ES-I3 (cell line): ENCODE measurements at regions not wholly inside any gene's neighbourhood (a gene's known extent, or its start where the extent isn't known, plus 50 kb on each side); places are given as distances from the start of the nearest gene placed in this dataset.

Source experiments
- H3K36me3 ChIP-seq: 2 replicates; pipeline ENCODE4 v1.6.1; 2013; ENCODE audit warnings: mild to moderate bottlenecking, low read length, control low read depth, moderate library complexity; ENCODE audit not compliant: insufficient read depth
- H3K4me1 ChIP-seq: 2 replicates; pipeline ENCODE4 v1.6.1; 2013; ENCODE audit warnings: mild to moderate bottlenecking, control low read depth, low read length; ENCODE audit not compliant: insufficient read depth
- H3K9ac ChIP-seq: 2 replicates; pipeline ENCODE4 v1.6.1; 2013; ENCODE audit warnings: low read depth, mild to moderate bottlenecking, low read length, moderate library complexity
- H3K9me3 ChIP-seq: 2 replicates; pipeline ENCODE4 v1.6.1; 2013; ENCODE audit warnings: mild to moderate bottlenecking, low read length, moderate library complexity; ENCODE audit not compliant: control insufficient read depth, insufficient read depth

- H3K4me1 ChIP-seq, result peaks cover 21% of the 10 kb centered on the region
- H3K36me3 ChIP-seq, result no peaks in the 10 kb centered on the region
- no peaks in the 10 kb centered on the region for H3K9me3 ChIP-seq
- no peak overlapping the region for H3K9ac ChIP-seq
Measured at GRCh38 chr1:81345110-81345509, 455.6 kb upstream of the ADGRL2 start.

DNA sequence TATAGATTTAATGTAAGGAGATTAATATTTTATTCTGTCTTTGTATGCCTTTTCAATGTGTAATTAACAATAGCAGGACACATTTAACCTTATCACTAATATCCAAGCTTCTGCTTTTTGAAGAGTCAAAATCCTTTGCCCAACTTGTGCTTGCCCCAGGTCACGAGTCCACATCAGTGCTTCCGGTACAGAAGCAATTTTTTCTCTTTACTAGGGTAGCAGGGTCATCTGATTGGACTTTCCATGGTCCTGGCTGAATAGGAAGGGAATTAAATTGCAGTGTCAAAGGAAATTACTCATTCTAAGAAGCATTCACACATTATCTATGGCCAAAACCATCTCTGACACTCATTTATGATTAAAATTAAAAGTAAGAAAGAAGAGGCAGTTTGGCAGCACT, 460.5 kb upstream of the ADGRL2 start:
- Histone ChIP-seq H3K9me3 (no peaks in the 10 kb centered on the region), H3K4me1 (peaks cover 11% of the 10 kb centered on the region), H3K36me3 (no peaks in the 10 kb centered on the region), H3K9ac (no peak overlapping the region)

GRCh38 chr1:81337226-81337625, 463.5 kb upstream of the ADGRL2 start:
- H3K9ac ChIP-seq, result no peak overlapping the region
- peaks cover 11% of the 10 kb centered on the region for H3K4me1 ChIP-seq
- H3K36me3 ChIP-seq, result no peaks in the 10 kb centered on the region
- no peaks in the 10 kb centered on the region for H3K9me3 ChIP-seq

DNA sequence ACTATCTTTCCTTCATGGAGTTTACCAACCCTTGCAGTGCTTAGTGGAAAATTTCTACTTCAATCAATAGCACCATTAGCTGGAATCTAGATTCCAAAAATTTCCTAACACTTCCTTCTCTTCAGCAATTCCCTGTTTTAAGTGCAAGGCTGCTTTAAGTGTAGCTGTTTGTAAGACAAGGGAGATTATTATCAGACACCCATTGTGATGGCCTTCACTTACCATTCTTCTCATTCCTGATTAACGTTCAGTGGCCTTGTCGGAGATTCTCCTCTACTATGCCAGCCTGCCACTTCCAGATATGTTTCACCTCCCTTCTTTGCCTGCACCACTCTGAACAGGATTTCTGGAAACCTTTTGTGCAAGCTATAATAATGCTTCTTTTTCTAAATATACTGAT, 464.9 kb upstream of the ADGRL2 start:
- H3K9ac ChIP-seq, result no peak overlapping the region
- H3K36me3 ChIP-seq, result no peaks in the 10 kb centered on the region
- H3K9me3 ChIP-seq, result no peaks in the 10 kb centered on the region
- H3K4me1 ChIP-seq, result peaks cover 11% of the 10 kb centered on the region

- no peaks in the 10 kb centered on the region for H3K9me3 ChIP-seq
- no peak overlapping the region for H3K9ac ChIP-seq
- peaks cover 16% of the 10 kb centered on the region for H3K4me1 ChIP-seq
- no peaks in the 10 kb centered on the region for H3K36me3 ChIP-seq
Measured at GRCh38 chr1:81330521-81330920, 470.2 kb upstream of the ADGRL2 start.

DNA sequence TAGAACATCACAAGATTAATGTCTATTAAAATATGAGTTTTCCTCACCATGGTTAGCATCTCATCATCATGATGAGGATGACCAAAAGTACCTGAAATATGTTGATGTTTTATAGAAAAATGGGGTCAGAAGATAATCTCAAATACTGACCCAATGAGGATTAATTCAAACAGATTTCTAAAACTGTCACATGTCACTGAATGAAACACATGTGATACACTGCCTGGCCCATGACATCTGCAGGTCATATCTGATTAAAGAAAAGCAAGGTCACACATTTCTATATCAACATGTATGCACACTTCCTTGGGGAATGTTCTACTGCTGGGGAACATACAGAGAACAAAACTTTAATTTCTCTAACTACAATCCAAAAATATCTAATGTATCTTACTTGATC, 470.6 kb upstream of the ADGRL2 start:
- Histone ChIP-seq H3K9ac (no peak overlapping the region), H3K36me3 (no peaks in the 10 kb centered on the region), H3K4me1 (peaks cover 18% of the 10 kb centered on the region), H3K9me3 (no peaks in the 10 kb centered on the region)

- H3K4me1 ChIP-seq, result peaks cover 22% of the 10 kb centered on the region
- H3K36me3 ChIP-seq, result no peaks in the 10 kb centered on the region
- H3K9me3 ChIP-seq, result no peaks in the 10 kb centered on the region
- no peak overlapping the region for H3K9ac ChIP-seq
Measured at GRCh38 chr1:81329041-81329440, 471.7 kb upstream of the ADGRL2 start.

DNA sequence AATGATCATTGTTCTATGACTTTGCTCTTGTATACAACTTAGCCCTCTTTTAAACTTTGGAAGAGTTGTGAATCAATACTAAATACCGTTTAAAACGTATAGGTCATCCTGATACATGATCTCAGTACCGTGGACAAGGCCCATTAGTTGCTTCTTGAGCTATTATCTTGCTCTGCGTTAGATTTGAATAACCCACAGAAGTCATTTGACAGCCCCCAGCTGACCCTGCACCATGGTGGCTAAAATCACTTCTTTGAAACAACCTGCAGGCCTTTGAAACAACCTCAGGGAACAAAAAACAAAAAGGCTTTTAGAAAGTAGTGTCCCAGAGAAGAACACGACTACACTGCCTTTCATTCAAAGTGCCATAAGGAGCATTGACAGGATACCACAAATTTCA, 473.0 kb upstream of the ADGRL2 start:
- no peaks in the 10 kb centered on the region for H3K9me3 ChIP-seq
- no peak overlapping the region for H3K9ac ChIP-seq
- H3K4me1 ChIP-seq, result peaks cover 27% of the 10 kb centered on the region
- H3K36me3 ChIP-seq, result no peaks in the 10 kb centered on the region

DNA sequence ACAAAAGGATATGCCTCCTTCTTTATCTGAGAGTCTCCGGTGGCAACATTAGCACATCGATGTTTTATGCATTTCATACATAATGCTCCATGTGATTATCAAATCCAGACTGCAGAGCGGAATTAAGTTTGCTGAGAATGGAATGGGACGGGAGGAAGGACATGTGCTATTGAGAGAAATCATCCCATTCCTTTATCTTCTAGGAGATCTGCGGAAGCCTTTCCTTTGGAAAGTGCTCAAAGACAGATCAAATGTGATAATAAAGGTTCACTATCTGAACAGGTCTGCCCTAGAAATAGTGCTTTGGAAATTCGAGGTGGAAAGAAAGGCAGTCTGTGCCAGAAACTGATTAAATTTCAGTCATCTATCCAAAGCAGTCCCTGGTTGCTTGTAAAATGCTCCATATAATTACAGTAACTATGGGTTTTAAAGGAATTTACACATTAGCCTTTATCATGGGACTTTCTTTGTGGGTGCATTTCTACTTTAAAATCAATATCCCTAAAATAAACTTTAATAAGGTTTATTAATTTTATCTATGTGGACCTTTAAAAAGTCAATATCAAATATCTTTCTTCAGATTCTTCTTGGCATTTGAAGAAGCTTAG, 473.5 kb upstream of the ADGRL2 start:
- Histone ChIP-seq H3K4me1 (peaks cover 27% of the 10 kb centered on the region), H3K9me3 (no peaks in the 10 kb centered on the region), H3K9ac (no peak overlapping the region), H3K36me3 (no peaks in the 10 kb centered on the region)

DNA sequence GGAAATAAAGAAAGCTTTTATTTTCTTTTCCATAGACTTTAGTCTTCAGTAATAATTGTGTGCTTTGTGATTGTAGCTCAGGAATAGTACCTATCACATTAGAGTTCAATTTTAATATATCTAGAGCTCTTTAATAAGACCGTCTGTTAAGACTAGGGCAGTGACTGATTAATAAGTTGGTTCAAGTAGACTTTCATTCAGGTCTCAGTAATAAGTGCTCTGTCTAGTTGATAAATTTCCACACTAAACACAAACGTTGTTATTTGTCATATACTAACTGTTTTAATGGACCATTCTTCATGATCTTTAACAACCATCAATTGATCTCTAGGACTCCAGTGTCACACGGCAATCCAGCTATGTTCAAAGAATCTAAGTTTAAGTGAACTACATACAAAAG, 474.5 kb upstream of the ADGRL2 start:
- Histone ChIP-seq H3K9ac (no peak overlapping the region), H3K4me1 (peaks cover 27% of the 10 kb centered on the region), H3K36me3 (no peaks in the 10 kb centered on the region), H3K9me3 (no peaks in the 10 kb centered on the region)

DNA sequence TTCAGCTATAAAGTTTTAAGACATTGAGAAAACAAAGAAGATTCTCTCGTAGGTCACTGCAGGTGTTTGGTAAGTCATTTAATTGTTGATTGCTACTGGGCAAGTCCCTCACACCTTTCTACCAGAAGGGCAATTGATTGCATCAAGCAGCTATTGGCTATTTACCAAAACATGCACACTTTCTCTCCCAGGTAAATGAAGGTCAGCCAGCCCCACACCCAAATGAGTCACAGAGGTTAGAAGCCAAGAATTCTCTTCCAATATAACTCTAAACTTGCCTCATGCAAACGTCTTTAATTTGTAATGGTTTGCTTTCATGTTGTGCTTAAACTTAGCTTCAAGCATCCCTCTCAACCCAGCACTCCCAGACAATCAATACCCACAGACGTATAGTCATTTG, 475.3 kb upstream of the ADGRL2 start:
- Histone ChIP-seq H3K9me3 (no peaks in the 10 kb centered on the region), H3K36me3 (no peaks in the 10 kb centered on the region), H3K9ac (no peak overlapping the region), H3K4me1 (peaks cover 27% of the 10 kb centered on the region)

DNA sequence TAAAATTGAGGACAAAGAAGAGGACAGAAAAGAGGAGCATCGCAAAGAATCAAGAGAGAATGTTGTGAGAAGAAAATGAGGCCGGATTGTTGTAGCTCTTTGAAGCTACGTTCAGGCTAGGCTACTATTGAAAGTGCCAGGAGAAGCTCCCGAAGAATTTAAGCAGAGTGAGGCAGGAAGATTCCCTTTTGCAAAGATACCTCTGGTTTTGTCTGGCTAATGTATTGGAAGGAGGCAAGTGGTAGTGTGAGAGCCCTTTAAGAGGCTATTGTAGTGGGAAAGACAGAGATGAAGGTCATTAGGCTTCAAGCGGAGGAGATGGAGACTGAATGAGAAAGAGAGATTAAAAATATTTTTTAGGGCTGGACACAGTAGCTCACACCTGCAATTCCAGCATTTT, 476.9 kb upstream of the ADGRL2 start:
- no peak overlapping the region for H3K9ac ChIP-seq
- peaks cover 23% of the 10 kb centered on the region for H3K4me1 ChIP-seq
- H3K9me3 ChIP-seq, result no peaks in the 10 kb centered on the region
- H3K36me3 ChIP-seq, result no peaks in the 10 kb centered on the region

- H3K36me3 ChIP-seq, result no peaks in the 10 kb centered on the region
- H3K9me3 ChIP-seq, result no peaks in the 10 kb centered on the region
- no peak overlapping the region for H3K9ac ChIP-seq
- peaks cover 25% of the 10 kb centered on the region for H3K4me1 ChIP-seq
Measured at GRCh38 chr1:81317191-81317590, 483.5 kb upstream of the ADGRL2 start.

DNA sequence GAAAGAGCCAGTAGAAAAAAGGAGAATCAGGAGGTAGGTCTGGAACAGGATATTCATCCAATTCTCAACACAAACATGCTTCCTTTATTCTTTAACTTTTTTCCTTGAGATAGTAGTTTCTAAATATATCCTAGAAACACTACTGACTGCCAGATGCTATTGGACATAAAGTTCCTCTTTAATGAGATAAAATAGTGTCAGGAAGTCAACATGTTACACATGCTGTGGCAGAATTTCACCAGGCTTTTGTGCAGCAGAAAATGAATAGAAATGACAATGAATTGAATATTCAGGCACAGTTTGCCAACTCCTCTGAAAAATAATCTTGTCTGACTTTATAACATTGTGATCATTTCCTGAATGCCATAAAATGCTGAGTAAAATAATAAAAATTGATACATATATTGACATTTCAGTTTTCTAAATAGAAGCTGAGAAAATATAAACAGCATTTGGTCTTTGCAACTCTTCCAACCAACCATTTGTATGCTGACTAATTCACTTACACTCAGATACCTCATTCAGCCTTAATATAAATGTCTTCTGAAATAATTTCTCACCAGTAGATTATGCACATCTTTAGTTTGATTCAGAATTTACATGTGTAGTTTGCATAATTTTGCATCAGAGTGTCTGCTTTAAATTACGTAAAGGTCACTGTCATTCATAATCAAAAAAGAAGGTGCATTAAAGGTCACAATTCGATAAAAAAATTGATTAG, 486.1 kb upstream of the ADGRL2 start:
- no peak overlapping the region for H3K9ac ChIP-seq
- peaks cover 42% of the 10 kb centered on the region for H3K4me1 ChIP-seq
- H3K9me3 ChIP-seq, result no peaks in the 10 kb centered on the region
- H3K36me3 ChIP-seq, result no peaks in the 10 kb centered on the region

DNA sequence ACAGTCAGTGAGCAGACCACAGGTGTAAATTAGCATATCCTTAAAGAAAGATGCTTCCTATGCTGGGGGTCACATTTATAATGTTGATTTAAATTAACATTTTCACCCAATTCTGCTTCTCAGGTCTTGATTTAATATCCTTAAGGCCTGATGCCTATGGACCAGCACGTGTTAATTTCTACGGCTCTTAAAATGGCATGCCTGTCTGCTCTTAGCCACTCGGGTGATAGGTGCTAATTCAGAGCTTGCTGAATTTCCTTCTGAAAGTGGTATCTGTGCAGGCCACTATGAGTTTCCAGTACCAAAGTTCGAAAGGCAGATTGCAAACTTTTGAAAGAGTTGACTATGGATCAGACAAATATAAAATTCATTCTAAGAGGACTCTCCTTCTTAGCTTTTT, 487.4 kb upstream of the ADGRL2 start:
- Histone ChIP-seq H3K9me3 (no peaks in the 10 kb centered on the region), H3K36me3 (no peaks in the 10 kb centered on the region), H3K9ac (no peak overlapping the region), H3K4me1 (peaks cover 52% of the 10 kb centered on the region)
